ENCODE measurements at regions not wholly inside any gene's neighbourhood (a gene's known extent, or its start where the extent isn't known, plus 50 kb on each side); places are given as distances from the start of the nearest gene placed in this dataset.

- TF ChIP-seq ZNF281 (CRISPR knock-in tag; IDR thresholded peaks at IDR 0.05): no peak
- no peak for TF ChIP-seq CTCF (IDR thresholded peaks at IDR 0.05)
- TF ChIP-seq ETV6 (CRISPR knock-in tag; IDR thresholded peaks at IDR 0.05): no peak
- no peak for TF ChIP-seq E2F4 (CRISPR knock-in tag; IDR thresholded peaks at IDR 0.05; ENCODE audit: borderline replicate concordance, low read depth)
- TF ChIP-seq AFF4 (CRISPR knock-in tag; IDR thresholded peaks at IDR 0.05; ENCODE audit: borderline replicate concordance): no peak
- TF ChIP-seq SP1 (CRISPR knock-in tag; conservative IDR thresholded peaks at IDR 0.05): no peak
- TF ChIP-seq FOXK1 (CRISPR knock-in tag; IDR thresholded peaks at IDR 0.05): no peak
- TF ChIP-seq STAT6 (CRISPR knock-in tag; conservative IDR thresholded peaks at IDR 0.05; ENCODE audit: low read depth): no peak
- no peak for TF ChIP-seq USF2 (CRISPR knock-in tag; IDR thresholded peaks at IDR 0.05)
- no peak for TF ChIP-seq JUN (CRISPR knock-in tag; IDR thresholded peaks at IDR 0.05)
These were observed 253.0 kb downstream of the FOXL1 start for GRCh38 chr16:86831366-86831765.
